A172 (cell line): ENCODE measurements at regions not wholly inside any gene's neighbourhood (a gene's known extent, or its start where the extent isn't known, plus 50 kb on each side); places are given as distances from the start of the nearest gene placed in this dataset.

Experiments used
- DNase-seq: peaks from one replicate; pipeline ENCODE4 v3.0.0-alpha.2; 2015; ENCODE audit warnings: low spot score

DNA sequence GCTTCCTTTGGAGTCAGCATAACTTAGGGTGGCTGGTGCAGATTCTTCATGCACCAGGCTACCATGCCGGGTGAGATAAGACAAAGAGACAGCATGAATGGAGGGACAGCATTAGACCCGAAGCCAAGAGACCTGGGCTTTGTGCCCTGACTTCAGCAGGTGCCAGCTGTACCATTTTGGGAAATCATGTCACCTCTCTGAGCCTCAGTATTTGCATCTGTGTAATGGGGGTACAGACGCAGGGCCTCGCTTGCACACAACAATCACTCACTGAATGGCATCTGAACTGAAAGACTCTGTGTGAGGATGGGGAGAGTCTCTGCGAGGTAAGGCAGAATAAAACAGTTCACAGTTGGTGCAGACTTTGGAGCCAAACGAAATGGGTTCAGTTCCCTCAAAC, 1053.7 kb downstream of the VRK1 start:
- DNase-seq: no peak

DNA sequence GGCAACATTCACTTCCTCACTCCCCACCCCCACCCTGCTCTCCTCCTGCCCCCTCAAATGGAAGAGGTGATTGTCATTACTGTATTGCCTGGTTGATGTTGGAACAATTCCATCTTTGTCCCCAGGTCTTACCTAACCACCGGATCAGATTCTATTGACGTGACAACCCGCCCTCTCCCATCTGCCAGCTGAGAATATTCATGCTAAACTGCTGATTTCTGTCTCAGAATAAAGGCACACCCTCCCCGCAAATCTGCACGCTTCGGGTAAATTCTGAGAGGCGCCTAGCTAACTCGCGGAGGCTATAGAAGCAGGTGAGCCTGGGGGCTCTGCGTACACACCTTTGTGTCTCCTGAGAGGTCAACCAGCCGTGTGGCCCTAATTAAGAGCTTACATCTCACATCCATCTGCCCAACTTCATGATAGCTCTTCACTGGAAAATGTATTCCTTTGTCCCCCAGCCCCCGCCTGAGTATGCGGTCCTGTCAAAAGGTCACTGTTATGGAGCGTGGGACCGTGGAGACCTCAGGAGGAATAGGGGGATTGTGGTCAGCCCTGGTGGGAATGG, 1054.3 kb downstream of the VRK1 start:
- DNase-seq: no peak

DNA sequence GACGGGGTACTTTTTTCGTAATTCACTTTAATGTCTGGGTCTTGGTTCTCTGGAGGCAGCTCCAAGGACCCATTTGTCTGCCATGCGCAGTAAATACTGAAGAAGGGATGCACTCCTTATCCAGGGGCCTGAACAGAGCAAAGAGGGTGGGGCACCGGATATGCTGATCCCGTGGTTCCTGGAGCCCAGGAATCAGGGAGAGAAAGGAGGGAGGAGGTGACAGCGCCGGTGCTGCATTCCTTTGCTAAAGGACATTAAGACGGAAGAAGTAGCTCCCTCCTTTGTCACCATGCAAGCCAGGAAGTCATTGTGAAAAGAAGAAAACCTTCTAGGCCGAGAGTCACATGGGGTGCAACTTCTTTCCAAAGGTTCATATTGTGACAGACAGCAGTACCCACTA, 1057.7 kb downstream of the VRK1 start:
- no peak for DNase-seq

DNA sequence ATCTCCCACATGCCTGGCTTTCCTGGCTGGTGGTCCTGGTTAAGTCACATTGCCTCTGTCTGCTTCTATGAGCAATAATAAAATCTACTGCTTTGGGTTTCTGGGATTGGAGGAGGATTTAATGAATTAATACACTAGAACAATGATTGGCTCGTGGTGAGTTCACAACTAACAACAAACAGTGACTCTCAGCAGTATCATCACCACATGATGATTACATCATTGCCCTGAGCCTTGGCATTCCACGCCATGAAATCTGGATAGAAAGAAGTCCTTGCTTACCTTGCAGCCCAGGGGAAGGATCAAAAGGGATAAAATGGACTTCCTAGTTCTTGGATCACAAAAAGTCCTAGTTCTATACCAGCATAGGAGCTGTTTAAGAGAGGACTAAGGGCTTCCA, 1069.0 kb downstream of the VRK1 start:
- no peak for DNase-seq

DNA sequence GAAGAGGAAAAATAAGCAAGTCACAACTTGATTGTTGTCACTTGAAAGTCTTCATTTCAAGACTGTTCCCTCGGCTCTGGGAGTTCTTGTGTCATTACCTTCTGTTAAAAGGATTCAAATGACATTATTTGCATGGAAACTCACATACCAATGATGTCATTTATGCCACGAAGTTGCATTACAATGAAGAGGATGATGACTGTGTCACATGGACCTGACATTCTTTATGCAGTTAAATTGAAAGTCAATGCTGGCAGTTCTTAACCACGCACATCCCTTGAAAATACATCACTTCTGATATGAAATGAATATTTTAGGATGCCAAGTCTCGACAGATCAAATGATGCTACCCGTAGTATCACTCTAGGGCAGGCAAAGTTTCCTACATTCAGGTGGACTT, 1069.5 kb downstream of the VRK1 start:
- no peak for DNase-seq

DNA sequence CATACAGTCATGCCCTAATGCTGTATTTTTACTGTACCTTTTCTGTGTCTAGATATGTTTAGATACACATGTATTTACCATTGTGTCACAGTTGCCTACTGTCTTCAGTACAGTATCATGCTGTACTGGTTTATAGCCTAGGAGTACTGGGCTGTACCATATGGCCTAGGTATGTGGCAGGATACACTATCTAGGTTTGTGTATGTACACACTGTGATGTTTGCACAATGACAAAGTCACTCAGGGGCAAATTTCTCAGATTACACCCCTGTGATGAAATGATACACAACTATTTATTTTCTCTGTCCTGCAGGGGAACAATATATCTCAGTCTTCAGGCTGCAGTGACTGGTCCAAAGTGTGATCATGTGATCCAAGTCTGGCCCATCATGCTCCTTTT, 1076.1 kb downstream of the VRK1 start:
- no peak for DNase-seq

DNA sequence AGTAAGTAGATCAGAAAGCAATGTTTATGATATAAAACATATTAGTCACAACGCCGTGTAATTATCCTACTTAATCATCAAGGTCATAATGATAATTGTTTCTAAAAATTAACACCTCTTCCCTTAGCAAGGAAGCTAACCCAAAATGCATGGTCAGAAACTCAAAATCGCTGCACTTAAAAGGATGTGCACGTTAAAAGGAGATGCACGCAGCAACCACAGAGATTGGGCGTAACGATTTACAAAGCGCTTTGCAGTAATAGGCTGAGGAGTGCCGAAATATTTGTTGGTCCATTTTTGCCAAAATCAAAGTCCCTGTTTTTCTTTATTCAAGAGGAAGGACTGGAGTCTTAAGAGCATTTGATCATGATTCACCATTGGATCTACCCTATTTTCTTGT, 1077.2 kb downstream of the VRK1 start:
- DNase-seq: no peak

DNA sequence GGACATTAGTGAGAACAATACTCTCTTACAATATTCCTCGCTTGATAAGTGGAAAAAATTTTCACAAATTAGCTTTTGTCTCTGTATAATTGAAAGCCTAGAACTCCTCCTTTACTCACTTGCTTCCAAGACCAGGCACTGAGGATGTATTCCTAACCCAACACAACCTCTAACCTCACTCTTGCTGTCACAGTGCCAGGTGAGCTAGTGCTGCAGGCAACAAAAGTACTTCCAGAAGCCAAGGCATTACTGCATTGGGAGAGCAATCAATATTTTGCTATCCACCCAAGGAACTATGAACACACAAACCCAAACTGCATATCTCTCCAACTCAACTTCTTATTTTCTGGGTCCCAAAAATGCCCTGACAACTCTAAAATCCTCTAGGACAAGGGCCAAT, 1081.0 kb downstream of the VRK1 start:
- DNase-seq: no peak

DNA sequence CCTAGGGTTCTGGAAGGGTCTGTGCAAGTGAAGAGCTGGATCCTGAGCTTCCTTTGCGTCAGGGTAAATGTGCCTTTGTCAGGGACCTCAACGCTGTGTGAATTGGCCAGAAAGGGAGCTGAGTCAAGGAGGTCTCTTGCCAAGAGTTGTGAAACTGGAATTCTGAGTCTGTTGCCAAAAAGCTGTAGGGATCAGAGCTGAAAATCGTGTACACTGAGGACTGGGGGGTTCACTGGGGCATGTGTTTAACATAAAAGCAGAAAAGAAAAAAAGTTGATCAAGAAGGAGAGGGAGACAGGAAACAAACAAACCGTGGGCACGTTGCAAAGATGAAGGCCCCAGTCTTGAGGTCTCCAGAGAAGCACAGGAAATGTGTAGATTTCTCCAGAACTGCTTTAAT, 1081.5 kb downstream of the VRK1 start:
- no peak for DNase-seq

DNA sequence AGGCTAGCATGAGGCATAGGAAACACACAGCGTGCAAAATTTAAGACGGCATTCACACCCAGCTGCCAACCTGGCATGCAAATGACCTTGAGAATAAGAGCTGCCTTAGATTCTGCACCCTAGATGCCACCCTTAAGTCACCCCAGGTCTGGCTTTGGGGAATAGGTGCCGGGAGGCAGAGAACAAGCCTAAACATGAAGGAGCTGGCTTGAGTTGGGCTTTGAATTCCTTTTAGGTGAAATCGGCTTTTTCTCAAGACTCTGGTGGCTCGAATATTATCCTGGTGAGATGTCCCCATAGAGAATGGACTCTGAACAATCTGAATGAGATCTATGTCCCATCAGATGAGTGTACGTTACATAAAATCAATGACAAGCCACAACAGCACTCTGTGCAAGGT, 1090.5 kb downstream of the VRK1 start:
- DNase-seq: no peak

DNA sequence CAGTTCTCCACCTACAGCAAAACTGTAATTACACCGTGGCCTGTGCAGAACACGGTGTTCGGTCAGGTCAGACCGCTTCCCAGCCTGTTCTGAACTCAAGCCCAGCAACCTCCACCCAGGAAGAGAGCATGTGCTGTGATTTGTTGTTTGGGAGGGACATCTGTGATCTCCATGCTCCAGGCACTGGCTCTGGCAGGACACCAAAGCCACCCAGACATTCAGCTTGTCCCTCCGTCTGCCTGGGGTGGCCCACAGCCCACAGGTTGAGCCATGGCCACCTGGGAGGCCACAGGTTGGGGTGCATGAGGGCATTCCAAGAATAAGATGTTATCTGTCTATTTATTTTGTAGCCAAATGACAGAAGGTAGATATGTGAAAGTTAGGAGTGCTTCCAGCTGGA, 1091.1 kb downstream of the VRK1 start:
- DNase-seq: no peak

DNA sequence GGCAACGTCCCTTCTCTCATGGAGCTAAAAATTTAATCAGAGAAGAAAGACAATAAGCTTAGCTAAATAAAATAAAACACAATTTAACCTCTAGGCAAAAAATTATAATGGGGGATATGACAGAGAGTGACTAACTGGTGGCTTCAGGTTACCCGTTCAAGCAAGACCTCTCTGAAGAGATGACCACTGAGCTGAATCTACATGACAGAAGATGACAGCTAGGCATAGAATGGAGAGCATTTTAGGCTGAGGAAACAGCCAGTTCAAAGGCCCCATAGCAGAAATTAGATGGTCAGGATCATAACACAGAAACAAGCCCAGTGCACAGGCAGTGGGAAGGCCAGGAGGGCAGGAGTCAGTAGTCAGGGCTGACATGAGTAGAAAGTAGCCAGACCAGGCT, 1094.3 kb downstream of the VRK1 start:
- no peak for DNase-seq

DNA sequence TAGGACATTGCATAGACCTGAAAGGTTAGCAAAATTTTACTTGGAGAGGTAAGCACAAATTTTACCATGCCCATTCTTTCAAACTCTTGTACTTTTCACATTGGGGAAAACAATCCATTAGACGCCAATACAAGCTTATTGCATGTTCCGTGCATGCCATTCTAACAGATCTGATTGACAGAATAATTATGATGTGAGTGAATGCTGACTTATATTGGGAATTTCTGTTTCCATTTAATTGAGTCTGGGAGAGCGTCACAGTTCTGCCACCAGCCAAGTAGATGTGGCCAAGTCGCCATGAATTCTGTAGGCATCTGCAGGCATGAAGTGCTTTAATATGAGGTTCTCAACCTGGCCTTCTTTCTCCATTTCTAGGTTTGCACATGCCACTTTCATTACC, 1097.4 kb downstream of the VRK1 start:
- DNase-seq: no peak

DNA sequence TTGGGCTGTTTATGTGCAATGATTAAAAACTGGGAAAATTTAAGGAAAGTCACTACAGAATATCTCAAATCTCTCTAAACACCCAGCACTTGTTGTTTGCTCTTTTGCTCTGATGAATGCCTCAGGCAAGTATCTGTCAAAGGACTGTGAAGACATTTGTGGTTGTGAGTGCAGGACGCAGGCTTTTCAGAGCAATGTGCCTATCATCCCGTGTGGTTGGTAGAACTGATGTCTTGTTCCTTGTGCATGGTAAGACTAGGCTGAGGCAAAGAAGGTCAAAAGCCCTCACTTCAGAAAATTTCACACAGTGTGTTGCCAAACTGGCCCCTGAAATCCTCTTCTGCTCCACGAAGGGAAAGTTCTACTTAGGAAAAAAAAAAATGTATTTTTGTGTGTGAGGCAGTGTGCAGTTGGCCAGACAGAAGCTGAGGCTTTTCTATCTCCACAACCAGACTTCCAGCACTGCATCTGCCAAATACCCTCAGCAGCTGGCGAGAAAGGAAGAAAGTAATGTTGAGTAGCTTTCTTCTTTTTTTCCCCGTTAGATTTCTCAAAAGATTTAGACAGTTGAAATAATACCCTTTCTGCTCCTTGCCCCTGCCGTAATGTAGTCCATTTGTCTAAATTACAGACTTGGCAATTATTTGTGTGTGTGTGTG, 1103.1 kb downstream of the VRK1 start:
- DNase-seq: no peak

DNA sequence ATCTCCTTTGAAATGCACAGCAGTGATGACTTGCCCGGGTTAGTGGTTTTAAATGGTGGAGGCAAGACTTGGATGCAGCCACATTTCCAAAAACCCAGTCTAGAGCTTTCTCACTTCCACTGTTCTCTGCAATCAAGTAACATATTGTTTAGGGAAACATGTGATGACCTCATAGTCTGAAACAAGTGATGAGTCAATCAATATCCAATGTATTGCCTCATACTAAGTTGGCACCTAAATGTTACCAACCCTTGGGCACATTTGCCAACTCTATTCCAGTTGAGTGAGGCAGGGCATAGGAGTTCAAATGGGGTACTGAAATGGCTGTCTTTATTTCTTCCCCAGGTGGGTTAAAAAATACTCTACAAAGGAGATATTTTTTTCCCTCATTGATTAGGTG, 1105.4 kb downstream of the VRK1 start:
- no peak for DNase-seq

DNA sequence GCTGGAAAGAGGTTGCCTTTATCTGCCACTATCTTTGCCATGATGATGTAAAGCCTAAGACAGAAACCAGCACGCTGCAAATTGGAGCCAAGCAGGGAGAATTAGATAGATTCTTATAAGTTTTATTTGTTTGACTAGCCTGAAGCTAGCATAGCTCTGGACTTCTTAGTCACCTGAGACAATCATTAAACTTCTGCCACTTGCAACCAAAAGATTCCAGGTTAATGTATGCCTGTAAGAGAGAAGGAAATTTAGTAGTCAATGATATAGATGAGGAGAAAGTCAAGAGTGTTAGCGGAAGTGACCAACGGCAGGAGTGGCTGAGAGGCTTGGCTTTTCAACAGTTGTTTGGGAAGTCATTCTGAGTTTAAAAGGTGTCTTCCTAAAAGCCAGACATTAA, 1106.6 kb downstream of the VRK1 start:
- no peak for DNase-seq

DNA sequence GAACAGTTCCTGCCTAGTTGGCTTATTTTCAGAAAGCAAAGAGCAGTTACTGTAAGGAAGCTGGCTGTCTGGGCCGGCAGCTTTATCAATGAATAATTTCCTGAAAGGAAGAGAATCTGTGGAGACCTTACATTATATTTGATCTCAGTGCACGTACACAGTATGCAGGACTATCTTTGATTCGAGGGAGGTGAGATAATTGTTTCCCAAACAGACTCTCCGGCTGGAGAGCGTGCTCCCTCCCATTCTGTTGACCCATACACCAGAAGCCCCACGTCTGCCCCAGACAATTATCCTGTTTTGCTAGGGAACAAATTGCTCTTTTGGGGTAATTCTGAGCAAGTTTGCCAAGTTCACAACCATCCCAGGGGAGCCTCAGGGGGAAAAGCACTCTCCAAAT, 1115.0 kb downstream of the VRK1 start:
- DNase-seq: no peak

DNA sequence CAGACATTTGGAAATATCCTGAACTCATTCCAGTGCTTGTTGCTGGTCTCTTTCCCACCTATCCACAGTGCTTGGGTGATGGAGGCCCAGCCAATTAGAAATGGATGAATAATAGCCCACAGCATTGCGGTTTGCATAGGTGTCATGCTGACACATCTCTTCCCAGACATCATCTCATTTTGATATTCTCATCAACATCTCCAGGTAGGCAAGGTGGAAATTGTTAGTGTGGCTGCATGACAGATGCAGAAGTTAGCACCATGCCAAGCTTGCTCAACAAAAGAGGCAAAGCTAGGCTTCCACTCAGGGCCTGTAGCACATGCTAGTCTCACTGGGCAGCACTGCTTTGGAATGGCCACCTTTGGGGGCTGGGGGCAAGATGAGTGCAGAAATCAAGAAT, 1118.9 kb downstream of the VRK1 start:
- no peak for DNase-seq

DNA sequence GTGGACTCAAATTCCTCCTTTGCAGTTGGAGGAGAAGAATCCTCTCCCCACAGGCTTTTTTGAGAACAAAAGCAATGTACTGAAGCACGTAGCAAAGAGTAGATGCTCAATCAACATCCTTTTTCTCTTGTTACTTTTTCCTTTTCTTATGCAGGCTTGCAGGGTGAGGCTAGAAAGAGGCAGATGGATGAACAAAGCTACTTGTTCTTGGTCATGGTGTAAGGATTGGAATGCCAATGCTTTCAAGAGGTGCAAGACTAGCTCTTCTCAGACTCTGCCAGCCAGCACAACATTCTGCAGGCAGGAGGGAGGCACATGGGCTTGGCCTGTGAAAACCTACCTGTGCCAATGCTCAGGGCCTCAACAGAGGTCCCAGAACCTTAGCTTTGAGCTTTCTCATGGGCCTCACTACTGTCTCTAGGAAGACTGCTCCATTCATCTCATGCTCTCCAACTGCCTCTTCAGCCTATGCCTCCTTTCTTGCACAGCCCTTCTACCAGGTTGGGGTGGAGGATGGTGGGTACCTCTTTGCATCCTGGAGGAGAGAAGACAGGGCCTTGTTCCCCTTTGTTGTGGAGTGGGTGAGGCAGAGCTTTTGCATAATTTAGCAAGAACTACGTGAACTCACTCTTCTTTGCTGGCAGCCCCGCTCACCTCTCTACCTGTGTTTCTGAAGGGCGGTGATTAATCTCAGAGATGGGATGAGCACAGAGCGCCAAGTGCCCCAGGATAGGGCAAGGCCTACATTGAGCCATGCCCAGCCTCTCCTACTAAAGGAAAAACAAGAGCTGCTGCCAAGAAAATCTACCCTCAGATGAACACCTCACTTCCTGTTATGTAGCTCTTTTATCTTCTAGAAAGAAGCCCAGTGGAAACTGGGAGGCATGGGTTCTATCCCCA, 1119.7 kb downstream of the VRK1 start:
- DNase-seq: no peak

DNA sequence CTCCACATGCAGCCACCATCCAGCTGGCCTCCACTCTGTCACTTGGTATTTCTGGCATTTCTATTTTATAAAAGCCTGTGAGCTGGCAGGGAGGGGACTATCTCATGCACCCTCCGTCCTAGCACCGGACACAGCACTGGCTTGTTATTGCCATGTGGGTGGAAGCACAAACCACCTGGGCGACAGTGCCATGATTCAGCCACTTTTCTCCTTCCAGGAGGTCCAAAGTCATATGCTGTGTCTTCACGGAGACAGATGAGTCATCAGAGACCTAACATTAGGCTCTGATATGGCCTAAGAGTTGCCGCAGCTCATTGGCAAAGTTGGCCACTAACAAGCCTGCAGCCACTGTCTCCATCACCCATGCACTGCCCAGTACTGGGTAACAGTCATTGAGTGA, 1123.0 kb downstream of the VRK1 start:
- no peak for DNase-seq

DNA sequence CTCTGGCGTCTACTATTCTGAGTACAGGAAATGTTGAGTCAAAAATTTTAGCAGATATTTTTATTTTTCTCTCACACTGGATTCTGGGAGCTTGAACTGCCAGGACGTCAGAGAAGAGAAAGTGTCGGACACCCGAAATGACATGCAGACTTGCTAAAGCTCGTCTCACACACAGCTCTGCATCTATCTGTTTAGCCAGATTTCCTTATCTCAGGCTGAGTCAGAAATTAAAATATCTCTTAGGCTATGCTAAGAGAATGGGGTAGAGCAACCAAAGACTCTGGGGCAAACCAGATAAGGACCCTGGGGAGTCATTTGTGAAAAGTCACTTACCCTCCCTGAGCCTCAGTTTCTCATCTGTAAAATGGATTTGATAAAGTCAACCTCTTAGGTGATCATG, 1124.1 kb downstream of the VRK1 start:
- no peak for DNase-seq

DNA sequence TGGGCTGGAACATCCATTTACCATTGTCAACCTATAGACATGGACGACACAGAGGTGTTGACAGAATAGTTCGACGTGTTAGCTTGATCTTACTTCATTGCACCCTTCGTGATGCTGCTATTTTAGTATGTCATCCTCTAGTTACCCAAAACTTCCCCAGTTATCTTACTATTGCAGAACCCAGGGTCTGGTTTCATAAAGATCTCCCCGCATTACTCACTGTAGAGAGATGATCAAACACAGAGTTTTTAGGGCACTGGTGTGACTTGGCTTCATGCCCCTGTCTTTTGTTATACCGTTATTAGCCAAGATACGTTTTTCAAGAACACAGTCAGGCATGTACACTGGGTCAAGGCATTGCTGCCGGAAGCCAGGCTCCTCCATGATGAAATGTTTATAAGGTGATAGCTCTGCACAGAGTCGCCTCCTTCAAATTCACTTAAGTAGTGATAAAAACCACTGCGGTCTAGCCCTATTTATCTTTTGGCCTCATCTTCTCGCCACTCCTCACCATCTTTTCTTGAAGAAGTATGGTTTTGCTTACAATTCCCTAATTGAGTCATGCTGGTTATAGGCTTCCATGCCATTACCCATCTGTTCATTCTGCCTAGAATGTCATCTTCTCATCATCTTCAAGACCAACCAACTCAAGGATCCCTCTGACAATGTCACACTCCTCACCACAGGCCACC, 1127.9 kb downstream of the VRK1 start:
- DNase-seq: no peak

DNA sequence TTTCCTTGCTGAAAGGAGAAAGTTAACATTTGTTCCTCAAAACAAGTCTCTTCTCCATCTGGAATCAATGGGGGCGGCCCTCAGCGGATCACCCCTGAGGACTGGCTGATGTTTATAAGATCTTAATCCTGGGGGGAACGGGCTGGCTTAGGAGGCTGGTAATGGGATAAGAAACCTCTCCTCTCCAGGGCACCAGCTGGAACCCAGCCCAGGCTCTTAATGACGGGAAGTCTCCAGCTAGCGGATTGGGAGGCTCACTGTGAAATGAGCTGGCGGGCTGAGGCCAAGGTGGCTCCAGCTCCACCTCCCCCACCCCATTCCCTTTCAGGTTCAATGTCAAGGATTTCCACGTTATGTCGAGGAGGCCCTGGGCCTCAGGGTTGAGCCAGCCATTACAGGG, 1133.0 kb downstream of the VRK1 start:
- no peak for DNase-seq
